Effector memory CD4-positive, alpha-beta T cell (primary cell): ENCODE measurements at regions not wholly inside any gene's neighbourhood (a gene's known extent, or its start where the extent isn't known, plus 50 kb on each side); places are given as distances from the start of the nearest gene placed in this dataset.
"Not testable (repeated sequence)": the region's sequence is repeated elsewhere in the genome, so short reads cannot be mapped to it uniquely, and the experiment has no call there.

Experiments
- DNase-seq, 3 donors: peaks; one replicate each; pipeline ENCODE4 v3.0.0-alpha.2; 2020
- H3K27ac ChIP-seq: 2 replicates; pipeline ENCODE4 v1.7.0; 2013; ENCODE audit warnings: mild to moderate bottlenecking, low read length, moderate library complexity; ENCODE audit not compliant: insufficient read depth, poor library complexity, severe bottlenecking
- H3K27me3 ChIP-seq: replicated peaks from 2 replicates; pipeline ENCODE4 v1.7.0; 2013; ENCODE audit warnings: mild to moderate bottlenecking, low read length; ENCODE audit not compliant: insufficient read depth, control insufficient read depth, poor library complexity, severe bottlenecking
- H3K36me3 ChIP-seq: 2 replicates; pipeline ENCODE4 v1.7.0; 2013; ENCODE audit warnings: mild to moderate bottlenecking, low read length, moderate library complexity; ENCODE audit not compliant: control insufficient read depth, insufficient read depth
- H3K4me1 ChIP-seq: 2 replicates; pipeline ENCODE4 v1.7.0; 2013; ENCODE audit warnings: low read length, mild to moderate bottlenecking; ENCODE audit not compliant: control insufficient read depth, insufficient read depth, poor library complexity, severe bottlenecking
- H3K4me3 ChIP-seq: 2 replicates; pipeline ENCODE4 v1.7.0; 2013; ENCODE audit warnings: low read length, low read depth, mild to moderate bottlenecking; ENCODE audit not compliant: insufficient read depth, poor library complexity, severe bottlenecking
- H3K9me3 ChIP-seq: 2 replicates; pipeline ENCODE4 v1.7.0; 2013; ENCODE audit warnings: mild to moderate bottlenecking, low read length, moderate library complexity; ENCODE audit not compliant: control insufficient read depth

DNA sequence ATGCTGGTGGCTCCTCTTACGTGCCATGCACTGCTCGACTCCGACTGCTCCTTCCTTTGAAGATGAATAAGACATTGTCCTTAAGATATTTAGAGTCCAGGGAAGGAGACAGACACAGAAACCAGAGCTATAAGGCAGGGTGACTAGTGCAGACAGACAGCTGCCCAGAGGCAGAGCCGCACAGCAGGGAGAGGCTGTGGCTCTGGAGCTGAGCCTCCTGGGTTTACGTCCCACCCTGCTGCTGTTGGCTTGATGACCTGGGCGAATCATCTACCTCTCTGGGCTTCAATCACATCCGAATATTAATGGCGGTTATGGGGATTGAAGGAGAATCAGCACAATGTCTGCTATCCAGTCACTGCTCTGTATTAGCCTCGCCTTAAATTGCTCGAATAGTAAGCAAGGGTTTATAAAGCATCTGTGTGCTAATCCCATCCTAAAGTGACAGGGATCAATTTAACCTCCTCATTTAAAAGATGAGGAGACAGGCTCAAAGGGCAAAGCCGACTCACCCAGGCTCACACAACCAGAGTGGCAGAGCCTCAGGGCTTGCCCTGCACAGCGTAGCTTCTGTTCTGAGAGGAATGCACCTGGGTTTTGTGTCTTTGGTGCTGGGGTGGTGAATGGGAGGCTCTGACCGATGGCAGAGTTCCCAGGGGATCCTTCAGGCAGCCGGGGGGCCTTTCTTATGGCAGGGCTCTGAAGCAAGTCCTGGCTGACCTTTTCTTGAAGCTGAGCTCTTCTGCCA is 284.1 kb downstream of the MYCN start:
- Histone ChIP-seq H3K27me3 (no peaks in the 10 kb centered on the region), H3K9me3 (no peaks in the 10 kb centered on the region), H3K4me1 (no peaks in the 10 kb centered on the region), H3K4me3 (no peak overlapping the region), H3K36me3 (no peaks in the 10 kb centered on the region), H3K27ac (no peak overlapping the region)
- DNase-seq: no peak

- no peak overlapping the region for H3K27ac ChIP-seq
- H3K4me3 ChIP-seq: no peak overlapping the region
- no peaks in the 10 kb centered on the region for H3K9me3 ChIP-seq
- no peaks in the 10 kb centered on the region for H3K4me1 ChIP-seq
- no peaks in the 10 kb centered on the region for H3K27me3 ChIP-seq
- no peak for DNase-seq
- no peaks in the 10 kb centered on the region for H3K36me3 ChIP-seq
Observed at GRCh38 chr2:16223841-16224177, 283.5 kb downstream of the MYCN start.

DNA sequence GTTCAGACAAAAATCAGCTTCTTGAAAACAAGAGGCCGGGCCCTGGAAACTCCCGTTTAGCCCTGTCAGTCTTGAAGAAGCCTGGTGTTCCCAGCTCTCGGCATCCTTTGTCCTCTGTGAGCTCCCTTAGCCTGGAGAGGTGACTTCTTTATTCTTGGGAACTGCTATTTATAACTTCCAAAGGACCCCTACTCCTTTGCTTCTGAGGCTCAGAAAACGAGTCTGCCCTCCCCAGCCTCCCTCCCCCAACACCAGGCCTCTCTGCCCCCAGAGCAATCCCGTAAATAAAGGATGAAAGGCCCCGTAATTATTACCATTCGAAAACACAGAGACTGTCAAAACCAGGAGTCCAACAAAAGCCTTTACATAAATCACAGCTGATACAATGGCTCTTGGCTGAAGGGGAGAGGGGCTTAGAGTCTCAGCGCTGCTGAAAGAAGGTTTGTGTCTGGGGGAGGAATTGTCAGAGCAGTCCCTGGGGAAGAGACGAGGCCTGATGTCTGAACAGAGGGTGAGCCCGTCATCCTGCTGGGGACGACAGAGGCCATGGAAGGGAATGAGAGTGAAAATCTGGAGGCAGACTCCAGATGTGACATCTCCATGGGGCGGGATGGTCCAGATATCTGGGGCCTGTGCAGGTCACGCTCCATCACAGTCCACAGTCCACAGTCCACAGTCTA is 283.0 kb downstream of the MYCN start:
- H3K4me3 ChIP-seq: no peak overlapping the region
- H3K9me3 ChIP-seq: no peaks in the 10 kb centered on the region
- DNase-seq: no peak
- no peaks in the 10 kb centered on the region for H3K4me1 ChIP-seq
- no peak overlapping the region for H3K27ac ChIP-seq
- H3K36me3 ChIP-seq: no peaks in the 10 kb centered on the region
- H3K27me3 ChIP-seq: no peaks in the 10 kb centered on the region

DNA sequence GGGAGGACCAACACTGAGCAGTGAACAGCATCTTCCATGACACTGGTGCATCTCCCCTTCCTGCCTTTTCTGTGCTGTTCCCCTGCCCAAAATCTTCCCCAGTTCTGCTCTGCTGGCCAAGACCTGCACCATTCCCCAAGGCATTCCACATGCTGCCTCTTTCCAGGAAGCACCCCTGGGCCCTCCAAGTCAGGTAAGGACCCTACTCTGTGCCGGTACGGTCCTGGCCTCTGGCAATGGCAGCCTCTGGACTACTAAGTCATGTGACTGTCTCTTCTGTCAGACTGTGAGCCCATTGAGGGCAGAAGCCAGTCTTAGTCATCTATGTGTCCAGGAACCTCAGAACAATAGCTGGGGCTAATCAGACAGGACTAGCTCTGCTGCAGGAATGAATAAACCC is 282.0 kb downstream of the MYCN start:
- no peaks in the 10 kb centered on the region for H3K36me3 ChIP-seq
- H3K9me3 ChIP-seq: no peaks in the 10 kb centered on the region
- no peaks in the 10 kb centered on the region for H3K4me1 ChIP-seq
- no peaks in the 10 kb centered on the region for H3K27me3 ChIP-seq
- H3K27ac ChIP-seq: no peak overlapping the region
- no peak for DNase-seq
- no peak overlapping the region for H3K4me3 ChIP-seq

DNA sequence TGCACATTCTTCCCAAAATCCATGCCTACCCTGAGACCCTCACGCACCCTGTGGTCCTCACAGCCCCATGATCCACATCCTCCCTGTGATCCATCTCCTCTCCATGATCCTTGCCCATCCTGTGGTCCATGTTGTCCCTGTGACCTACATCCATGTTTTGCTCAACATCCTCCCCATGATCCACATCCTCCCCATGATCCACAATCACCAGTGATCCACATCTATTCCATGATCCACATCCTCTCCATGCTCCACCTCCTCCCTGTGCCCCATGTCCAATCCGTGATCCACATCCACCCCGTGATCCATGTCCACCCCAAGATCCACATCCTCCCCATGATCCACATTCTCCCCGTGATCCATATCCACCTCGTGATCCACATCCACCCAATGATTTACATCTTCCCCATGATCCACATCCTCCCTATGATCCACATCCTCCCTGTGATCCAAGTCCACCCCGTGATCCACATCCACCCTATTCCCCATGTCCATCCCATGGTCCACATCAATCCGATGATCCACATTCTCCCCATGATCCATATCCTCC is 281.2 kb downstream of the MYCN start:
- Histone ChIP-seq H3K4me1 (no peaks in the 10 kb centered on the region), H3K36me3 (no peaks in the 10 kb centered on the region), H3K9me3 (no peaks in the 10 kb centered on the region), H3K27me3 (no peaks in the 10 kb centered on the region), H3K4me3 (no peak overlapping the region), H3K27ac (no peak overlapping the region)
- no peak for DNase-seq

DNA sequence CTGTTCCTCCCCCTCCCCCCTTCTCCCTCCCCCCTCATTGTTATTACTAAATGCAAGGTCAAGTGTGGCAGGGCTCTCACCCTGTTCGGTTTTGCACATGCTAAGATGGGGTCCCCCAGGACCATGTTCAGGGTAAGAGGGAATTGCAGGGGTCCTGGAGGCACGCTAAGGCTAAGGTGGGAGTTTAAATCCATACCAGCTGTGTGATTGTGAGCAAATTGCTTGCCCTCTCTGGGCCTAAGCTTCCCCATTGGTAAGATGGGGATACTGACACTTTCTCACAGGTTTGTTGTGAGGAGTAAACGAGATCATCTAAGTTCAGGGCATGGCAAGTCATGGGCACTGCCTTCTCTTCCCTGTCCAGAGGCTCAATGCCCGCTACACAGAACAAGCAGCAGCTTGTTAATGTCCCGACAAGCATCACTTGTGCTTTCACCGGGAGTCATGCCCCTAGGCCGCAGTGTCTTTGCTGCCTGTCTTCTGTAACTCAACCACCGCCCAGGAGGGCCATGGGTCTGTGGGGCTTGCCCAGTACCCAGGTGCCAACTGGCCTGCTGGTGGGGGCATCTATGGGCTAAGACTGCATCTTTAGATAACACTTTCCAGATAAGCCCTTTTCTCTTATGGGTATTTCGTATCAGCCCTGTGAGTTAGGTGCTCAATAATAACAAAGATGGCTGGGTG is 279.1 kb downstream of the MYCN start:
- Histone ChIP-seq H3K9me3 (no peaks in the 10 kb centered on the region), H3K36me3 (no peaks in the 10 kb centered on the region), H3K27me3 (no peaks in the 10 kb centered on the region), H3K27ac (no peak overlapping the region), H3K4me1 (no peaks in the 10 kb centered on the region), H3K4me3 (no peak overlapping the region)
- DNase-seq: no peak

GRCh38 chr2:16218625-16219024 is 278.3 kb downstream of the MYCN start:
- Histone ChIP-seq H3K4me3 (no peak overlapping the region), H3K27me3 (no peaks in the 10 kb centered on the region), H3K4me1 (no peaks in the 10 kb centered on the region), H3K27ac (no peak overlapping the region), H3K36me3 (no peaks in the 10 kb centered on the region), H3K9me3 (no peaks in the 10 kb centered on the region)
- no peak for DNase-seq

- H3K4me3 ChIP-seq: no peak overlapping the region
- no peaks in the 10 kb centered on the region for H3K36me3 ChIP-seq
Observed at GRCh38 chr2:16218161-16218560, 277.8 kb downstream of the MYCN start.

GRCh38 chr2:16217741-16218140 is 277.4 kb downstream of the MYCN start:
- not testable (repeated sequence) for H3K9me3 ChIP-seq, DNase-seq, H3K27ac ChIP-seq, H3K4me3 ChIP-seq, H3K4me1 ChIP-seq, H3K36me3 ChIP-seq, H3K27me3 ChIP-seq

More at GRCh38 chr2:16218161-16218560, 277.8 kb downstream of the MYCN start:
- H3K27me3 ChIP-seq: no peaks in the 10 kb centered on the region
- no peak overlapping the region for H3K27ac ChIP-seq
- no peaks in the 10 kb centered on the region for H3K9me3 ChIP-seq
- H3K4me1 ChIP-seq: no peaks in the 10 kb centered on the region
- no peak for DNase-seq

- Histone ChIP-seq H3K4me3 (no peak overlapping the region), H3K9me3 (no peaks in the 10 kb centered on the region)
- DNase-seq: no peak
Observed at GRCh38 chr2:16217291-16217690, 276.9 kb downstream of the MYCN start.

More at GRCh38 chr2:16217291-16217690, 276.9 kb downstream of the MYCN start:
- Histone ChIP-seq H3K27me3 (no peaks in the 10 kb centered on the region), H3K4me1 (no peaks in the 10 kb centered on the region), H3K27ac (no peak overlapping the region), H3K36me3 (no peaks in the 10 kb centered on the region)
